Neural cell (in vitro differentiated cells): ENCODE measurements at regions not wholly inside any gene's neighbourhood (a gene's known extent, or its start where the extent isn't known, plus 50 kb on each side); places are given as distances from the start of the nearest gene placed in this dataset.

ENCODE experiments used
- H2AFZ ChIP-seq: fragments of 200-600, 300-800 bp; sonication (generic), shearing (Covaris generic); 2 replicates; pipeline ENCODE4 v1.6.0; 2014; ENCODE audit warnings: low read depth, mild to moderate bottlenecking, antibody characterized with exemption, low read length, moderate library complexity
- H3F3A ChIP-seq: fragments of 200-600 bp; shearing (Covaris generic); 2 replicates; pipeline ENCODE4 v1.6.1; 2016; ENCODE audit warnings: mild to moderate bottlenecking, moderate library complexity, mixed read lengths, antibody characterized with exemption, low read length; ENCODE audit not compliant: insufficient read depth, poor library complexity, severe bottlenecking
- H3K27ac ChIP-seq: fragments of 200-600, 300-800 bp; sonication (generic), shearing (Covaris generic); 2 replicates; pipeline ENCODE4 v1.5.1; 2014; ENCODE audit warnings: mild to moderate bottlenecking, low read length, moderate library complexity
- H3K27me3 ChIP-seq: fragments of 300-800, 200-600 bp; sonication (generic), shearing (Covaris generic); 2 replicates; pipeline ENCODE4 v1.6.0; 2014; ENCODE audit warnings: mild to moderate bottlenecking, low read depth, low read length, moderate library complexity; ENCODE audit not compliant: insufficient read depth
- H3K36me3 ChIP-seq: fragments of 300-800, 200-600 bp; sonication (generic), shearing (Covaris generic); 2 replicates; pipeline ENCODE4 v1.5.1; 2014; ENCODE audit warnings: mild to moderate bottlenecking, antibody characterized with exemption, low read length, moderate library complexity; ENCODE audit not compliant: insufficient read depth
- H3K4me2 ChIP-seq: fragments of 300-800, 200-600 bp; sonication (generic), shearing (Covaris generic); 2 replicates; pipeline ENCODE4 v1.6.0; 2014; ENCODE audit warnings: mild to moderate bottlenecking, low read length
- H3K4me3 ChIP-seq: fragments of 300-800, 200-600 bp; sonication (generic), shearing (Covaris generic); 2 replicates; pipeline ENCODE4 v1.5.1; 2014; ENCODE audit warnings: mild to moderate bottlenecking, low read length, moderate library complexity
- H3K79me2 ChIP-seq: fragments of 200-600 bp; shearing (Covaris generic); replicated peaks from 2 replicates; pipeline ENCODE4 v1.6.0; 2014; ENCODE audit warnings: mild to moderate bottlenecking, low read length, moderate library complexity; ENCODE audit not compliant: insufficient read depth
- H3K9ac ChIP-seq: fragments of 300-800, 200-600 bp; sonication (generic), shearing (Covaris generic); 2 replicates; pipeline ENCODE4 v1.6.1; 2016; ENCODE audit warnings: mild to moderate bottlenecking, low read length, mixed read lengths
- H3K9me2 ChIP-seq: fragments of 200-600 bp; shearing (Covaris generic); 2 replicates; pipeline ENCODE4 v1.6.1; 2016; ENCODE audit warnings: mild to moderate bottlenecking, low read length, mixed read lengths; ENCODE audit not compliant: insufficient read depth
- H3K9me3 ChIP-seq: fragments of 200-600, 300-800 bp; sonication (generic), shearing (Covaris generic); 2 replicates; pipeline ENCODE4 v1.6.1; 2016; ENCODE audit warnings: mild to moderate bottlenecking, mixed run types, low read length, moderate library complexity, mixed read lengths
- H4K20me1 ChIP-seq: fragments of 200-600 bp; shearing (Covaris generic); 2 replicates; pipeline ENCODE4 v1.6.1; 2016; ENCODE audit warnings: mild to moderate bottlenecking, mixed run types; ENCODE audit not compliant: insufficient read depth
- CTCF ChIP-seq: fragments of 450-650 bp; IDR thresholded peaks from 2 replicates; pipeline ENCODE4 v1.5.1; 2014; ENCODE audit warnings: antibody characterized with exemption, mild to moderate bottlenecking, moderate library complexity; ENCODE audit not compliant: poor library complexity, severe bottlenecking
- EP300 ChIP-seq: fragments of 450-650 bp; conservative IDR thresholded peaks from 2 replicates; pipeline ENCODE4 v1.6.1; 2014; ENCODE audit warnings: antibody characterized with exemption, mild to moderate bottlenecking, moderate library complexity; ENCODE audit not compliant: poor library complexity, severe bottlenecking
- EZH2 ChIP-seq: fragments of 200-600, 300-800 bp; shearing (Covaris generic), sonication (generic); IDR thresholded peaks from 2 replicates; pipeline ENCODE4 v1.6.1; 2014; ENCODE audit warnings: antibody characterized with exemption, low read length, borderline replicate concordance, mild to moderate bottlenecking; ENCODE audit not compliant: insufficient read depth, poor library complexity, severe bottlenecking
- MXI1 ChIP-seq: fragments of 450-650 bp; conservative IDR thresholded peaks from 2 replicates; pipeline ENCODE4 v1.6.1; 2014; ENCODE audit warnings: antibody characterized with exemption, mild to moderate bottlenecking; ENCODE audit not compliant: poor library complexity, severe bottlenecking
- POLR2AphosphoS5 ChIP-seq: IDR thresholded peaks from 2 replicates; pipeline ENCODE4 v1.6.1; 2012
- RAD21 ChIP-seq: fragments of 450-650 bp; conservative IDR thresholded peaks from 2 replicates; pipeline ENCODE4 v1.6.1; 2014; ENCODE audit warnings: antibody characterized with exemption, mild to moderate bottlenecking, moderate library complexity
- REST ChIP-seq: IDR thresholded peaks from 2 replicates; pipeline ENCODE4 v1.6.1; 2012; ENCODE audit warnings: borderline replicate concordance
- SMC3 ChIP-seq: fragments of 450-650 bp; conservative IDR thresholded peaks from 2 replicates; pipeline ENCODE4 v1.6.1; 2014; ENCODE audit warnings: antibody characterized with exemption, mild to moderate bottlenecking, moderate library complexity; ENCODE audit not compliant: poor library complexity
- TAF1 ChIP-seq: IDR thresholded peaks from 2 replicates; pipeline ENCODE4 v1.6.1; 2012; ENCODE audit warnings: low read depth

- Histone ChIP-seq H2AFZ (no peak overlapping the region), H3K27ac (no peak overlapping the region), H4K20me1 (no peaks in the 10 kb centered on the region), H3F3A (no peaks in the 10 kb centered on the region), H3K9me2 (no peaks in the 10 kb centered on the region), H3K79me2 (no peaks in the 10 kb centered on the region), H3K9ac (no peak overlapping the region), H3K36me3 (no peaks in the 10 kb centered on the region), H3K27me3 (no peaks in the 10 kb centered on the region), H3K4me2 (no peak overlapping the region), H3K9me3 (no peaks in the 10 kb centered on the region), H3K4me3 (no peak overlapping the region)
- no peak for TF ChIP-seq SMC3
- TF ChIP-seq MXI1, result no peak
- TF ChIP-seq POLR2AphosphoS5, result no peak
- no peak for TF ChIP-seq REST
- no peak for TF ChIP-seq EZH2
- TF ChIP-seq TAF1, result no peak
- no peak for TF ChIP-seq RAD21
- TF ChIP-seq CTCF, result no peak
- no peak for TF ChIP-seq EP300
These were observed 483.0 kb downstream of the TMEM114 start for GRCh38 chr16:8107296-8107695.

- Histone ChIP-seq H3K9me2 (no peaks in the 10 kb centered on the region), H3F3A (no peaks in the 10 kb centered on the region), H4K20me1 (no peaks in the 10 kb centered on the region), H3K27me3 (no peaks in the 10 kb centered on the region), H3K4me2 (no peak overlapping the region), H3K36me3 (no peaks in the 10 kb centered on the region), H3K27ac (no peak overlapping the region), H3K4me3 (no peak overlapping the region), H3K9me3 (no peaks in the 10 kb centered on the region), H3K79me2 (no peaks in the 10 kb centered on the region), H2AFZ (no peak overlapping the region), H3K9ac (no peak overlapping the region)
- TF ChIP-seq POLR2AphosphoS5, result no peak
- TF ChIP-seq CTCF, result no peak
- TF ChIP-seq REST, result no peak
- TF ChIP-seq TAF1, result no peak
- no peak for TF ChIP-seq MXI1
- TF ChIP-seq EZH2, result no peak
- no peak for TF ChIP-seq EP300
- no peak for TF ChIP-seq RAD21
- no peak for TF ChIP-seq SMC3
These were observed 486.5 kb downstream of the TMEM114 start for GRCh38 chr16:8103649-8104289.
